ENCODE measurements at regions not wholly inside any gene's neighbourhood (a gene's known extent, or its start where the extent isn't known, plus 50 kb on each side); places are given as distances from the start of the nearest gene placed in this dataset.

DNA sequence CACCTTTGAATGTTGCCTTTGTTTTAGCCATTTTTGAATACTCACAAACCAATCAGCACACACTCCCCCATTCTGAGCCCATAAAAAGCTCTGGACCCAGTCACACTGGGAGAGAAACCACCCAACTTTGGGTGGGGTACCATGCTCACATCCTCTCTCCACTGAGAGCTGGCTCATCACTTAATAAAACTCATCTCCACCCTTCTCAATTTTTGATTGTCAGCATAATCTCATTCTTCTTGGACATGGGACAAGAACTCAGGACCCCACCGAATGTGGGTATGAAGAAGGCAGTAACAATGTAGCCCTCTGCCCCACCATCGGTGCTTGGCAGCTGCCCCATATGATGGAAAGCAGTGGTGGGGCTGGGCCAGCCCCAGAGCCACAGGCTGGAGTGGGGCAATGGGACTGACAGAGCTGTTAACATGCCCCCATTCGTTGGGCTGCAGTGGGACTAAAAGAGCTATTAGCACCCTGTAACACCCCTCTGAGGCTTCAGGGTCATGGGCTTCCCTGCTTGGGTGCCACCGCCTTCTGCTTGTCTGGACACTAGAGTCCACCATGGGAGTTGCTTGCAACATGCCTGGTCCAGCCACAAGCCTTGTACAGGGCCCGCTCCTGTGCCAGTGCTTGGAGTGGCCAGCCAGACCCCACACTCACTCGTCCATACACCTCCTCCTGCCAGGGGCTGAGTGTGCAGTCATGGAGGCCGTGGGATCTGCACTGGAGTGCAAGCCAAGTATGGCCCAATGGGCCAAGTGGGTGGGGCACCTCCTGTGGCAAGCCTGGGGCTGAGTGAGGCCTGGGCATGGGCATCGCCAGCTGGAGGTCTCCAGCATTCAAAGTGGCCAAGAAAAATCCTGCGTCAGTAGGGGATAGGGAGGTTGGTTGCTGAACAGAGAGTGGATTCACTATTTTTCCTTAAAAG lies 471.1 kb downstream of the TBC1D22A start:
- DNase-seq (ENCODE audit: low read depth in 4 of 4, low spot score in 2 of 4) = no peak

DNA sequence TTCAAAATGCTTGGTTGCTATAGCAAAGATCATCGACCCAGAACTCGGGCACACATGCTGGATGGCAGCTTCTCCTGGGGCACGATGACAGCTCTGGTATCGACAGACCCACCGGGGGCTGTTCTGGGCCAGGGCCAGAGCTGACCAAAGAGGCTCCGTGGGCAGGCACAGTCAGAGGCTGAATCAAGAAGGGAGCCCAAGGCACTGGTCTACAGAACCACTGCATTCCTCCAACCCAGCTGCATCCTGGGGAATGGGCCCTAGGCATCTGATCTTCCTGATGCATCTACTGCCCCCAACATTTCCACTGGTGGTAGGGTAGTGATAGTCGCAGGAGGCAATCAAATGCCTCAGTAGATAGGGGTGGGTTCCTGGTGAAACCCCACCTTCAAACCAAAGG lies 470.3 kb downstream of the TBC1D22A start:
- no peak for DNase-seq (ENCODE audit: low read depth in 4 of 4, low spot score in 2 of 4)

DNA sequence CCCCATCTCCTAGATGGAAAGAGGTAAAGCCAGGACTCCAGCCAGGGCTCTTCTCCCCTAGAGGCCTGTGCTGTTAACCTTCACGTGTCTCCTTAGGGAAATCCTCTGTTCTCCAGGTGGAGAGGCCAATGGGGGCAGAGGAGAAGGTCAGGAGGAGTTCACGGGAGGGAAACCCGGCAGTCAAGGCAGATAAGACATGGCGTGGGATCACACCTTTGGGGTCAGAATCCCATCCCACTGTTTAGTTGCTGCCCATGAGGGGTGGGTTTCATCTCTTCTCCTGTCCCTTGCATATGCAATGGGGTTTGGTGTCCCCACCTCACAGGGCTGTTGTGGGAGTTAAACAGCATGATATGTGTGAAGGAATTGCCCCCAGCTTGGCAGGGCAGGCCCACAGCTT lies 469.7 kb downstream of the TBC1D22A start:
- no peak for DNase-seq (ENCODE audit: low read depth in 4 of 4, low spot score in 2 of 4)

DNA sequence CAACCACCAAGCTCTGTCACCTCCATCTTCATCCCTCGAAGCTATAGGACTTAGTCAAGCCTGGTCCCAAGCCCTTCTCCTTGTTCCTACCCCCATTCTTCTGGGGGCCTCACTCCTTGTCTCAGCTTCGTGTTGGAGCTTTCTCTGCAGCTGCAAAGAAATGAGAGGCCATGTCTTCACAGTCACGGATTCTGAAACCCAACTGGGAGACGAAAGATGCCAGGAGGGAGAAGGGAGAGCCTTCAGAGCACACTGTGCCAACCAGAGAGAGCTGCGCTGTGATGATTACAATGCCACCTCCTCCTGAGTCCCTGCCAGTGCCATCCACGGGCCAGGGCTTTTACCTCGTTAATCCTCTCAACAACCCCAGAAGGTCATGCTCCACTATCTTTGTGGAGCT lies 469.3 kb downstream of the TBC1D22A start:
- no peak for DNase-seq (ENCODE audit: low read depth in 4 of 4, low spot score in 2 of 4)

DNA sequence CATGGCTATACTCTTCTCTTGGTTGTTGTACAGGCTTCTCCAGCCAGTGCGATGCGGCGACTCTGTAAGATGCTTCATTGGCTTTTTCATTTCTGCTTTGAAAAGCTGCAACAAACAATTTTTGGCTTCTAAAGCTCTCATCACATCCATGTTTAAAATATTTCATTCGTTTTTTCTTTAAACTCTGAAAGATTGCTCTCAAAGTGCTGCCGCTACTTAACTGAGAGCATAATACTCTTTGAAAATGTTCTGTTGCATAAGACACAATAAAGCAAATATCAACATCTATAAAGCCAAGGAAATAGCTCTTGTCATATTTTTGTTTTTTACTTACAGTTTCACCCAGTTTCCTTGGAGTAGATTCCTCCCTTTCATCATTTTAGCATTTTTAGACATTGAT lies 468.3 kb downstream of the TBC1D22A start:
- no peak for DNase-seq (ENCODE audit: low read depth in 4 of 4, low spot score in 2 of 4)

DNA sequence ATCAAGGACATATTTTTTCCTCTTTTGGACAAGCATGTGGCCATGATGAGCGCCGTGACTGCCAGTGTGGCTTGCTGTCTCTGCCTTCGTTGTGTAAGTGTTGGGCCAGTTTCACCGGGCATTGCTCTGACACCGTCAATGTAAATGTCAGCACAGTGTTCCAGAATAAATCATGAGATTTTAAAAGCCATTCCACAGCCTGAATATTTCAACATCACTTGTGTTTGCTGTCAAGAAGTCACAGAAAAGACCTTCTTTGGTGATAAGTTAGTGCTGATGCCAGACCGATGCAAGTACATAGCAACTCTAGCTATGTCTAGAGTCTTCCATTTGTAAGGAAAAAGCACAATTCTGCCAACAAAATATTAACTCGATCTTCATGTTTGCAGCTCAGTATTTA lies 467.8 kb downstream of the TBC1D22A start:
- DNase-seq (ENCODE audit: low read depth in 4 of 4, low spot score in 2 of 4) = no peak

DNA sequence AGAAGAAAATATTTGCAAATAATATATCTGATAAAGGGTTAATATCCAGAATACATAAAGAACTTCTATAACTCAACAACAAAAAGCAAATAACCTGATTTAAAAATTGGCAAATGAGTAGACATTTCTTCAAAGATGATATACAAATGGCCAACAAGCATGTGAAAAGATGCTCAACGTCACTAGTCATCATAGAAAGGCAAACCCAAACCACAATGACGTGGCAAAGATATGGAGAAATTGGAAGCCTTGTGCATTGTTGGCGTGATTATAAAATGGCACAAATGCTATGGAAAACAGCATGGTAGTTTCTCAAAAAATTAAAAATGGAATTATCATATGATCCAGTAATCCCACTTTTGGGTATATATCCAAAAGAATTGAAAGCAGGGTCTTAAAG lies 466.3 kb downstream of the TBC1D22A start:
- DNase-seq (ENCODE audit: low read depth in 4 of 4, low spot score in 2 of 4) = no peak

DNA sequence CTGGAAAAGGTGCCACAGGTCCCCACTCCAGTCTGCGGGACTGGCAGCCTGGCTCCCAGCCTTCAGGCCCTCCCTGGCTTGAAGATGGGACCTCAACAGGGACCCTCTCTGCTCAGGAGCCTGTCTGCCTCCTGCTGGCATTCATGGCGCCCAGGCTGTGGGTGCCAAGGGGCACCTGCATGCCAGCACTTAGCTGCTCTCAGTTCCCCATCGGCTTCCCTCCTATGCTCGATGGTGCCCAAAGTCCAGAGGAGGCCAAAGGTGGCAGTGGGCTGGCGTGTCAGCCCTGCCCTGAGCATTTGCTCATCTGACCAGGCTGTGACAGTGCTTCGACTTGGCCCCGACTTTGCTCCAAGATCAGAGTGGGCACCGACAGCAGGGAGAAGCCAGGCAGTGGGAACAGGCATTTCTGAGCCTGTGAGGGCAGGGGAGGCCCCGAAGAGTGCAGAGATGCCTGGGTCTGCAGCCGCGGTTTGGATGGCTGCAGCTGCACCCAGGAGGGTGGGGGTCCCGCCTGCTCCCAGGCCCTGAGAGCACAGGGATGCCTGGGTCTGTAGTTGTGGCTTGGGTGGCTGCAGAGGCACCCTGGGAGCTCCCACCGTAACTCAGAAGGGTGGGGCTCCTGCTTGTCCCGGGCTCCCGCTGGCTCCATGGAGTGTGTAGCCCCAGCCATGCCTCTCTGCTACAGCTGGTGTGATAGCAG lies 463.6 kb downstream of the TBC1D22A start:
- DNase-seq (ENCODE audit: low read depth in 4 of 4, low spot score in 2 of 4) = no peak

DNA sequence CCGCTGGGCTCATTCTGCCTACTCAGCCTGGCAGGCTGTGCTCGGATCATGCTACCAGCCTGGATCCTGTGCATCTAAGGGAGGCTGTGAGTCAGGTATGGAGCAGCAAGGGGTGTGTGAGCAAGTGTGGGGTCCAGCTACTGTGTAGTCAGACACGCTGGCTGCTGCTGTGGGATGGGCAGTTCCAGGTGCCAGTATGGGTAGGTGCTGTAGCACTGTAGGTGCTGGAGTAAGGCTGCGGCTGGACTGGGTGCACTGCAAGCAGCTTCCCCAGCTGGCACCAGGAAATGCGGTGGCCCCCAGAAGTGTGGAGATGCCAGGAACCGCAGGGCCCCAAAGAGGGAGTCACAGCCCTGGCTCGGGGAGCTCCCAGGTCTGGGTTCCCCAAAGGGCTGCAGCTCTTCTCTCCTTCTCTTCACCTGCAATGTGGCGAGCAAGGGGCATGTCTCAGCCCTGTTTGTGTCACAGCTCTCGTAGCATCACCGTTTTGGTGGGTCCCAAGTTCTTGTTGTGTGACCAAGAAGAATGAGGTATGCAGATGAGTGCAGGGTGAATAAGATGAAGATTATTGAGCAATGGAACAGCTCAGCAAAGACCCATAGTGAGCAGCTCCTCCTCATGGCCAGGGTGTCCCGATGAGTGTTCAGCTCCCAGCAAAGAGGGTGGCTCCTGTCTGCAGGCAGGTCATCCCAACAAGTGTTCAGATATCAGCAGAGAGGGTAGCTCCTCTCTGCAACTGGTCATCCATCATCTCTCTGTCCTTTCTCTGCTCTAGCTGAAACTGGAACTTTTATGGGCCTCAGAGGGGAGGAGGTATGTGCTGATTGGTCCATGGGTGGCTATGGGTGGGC lies 462.9 kb downstream of the TBC1D22A start:
- no peak for DNase-seq (ENCODE audit: low read depth in 4 of 4, low spot score in 2 of 4)

Data from left renal cortex interstitium (tissue), 4 donors.